Activated CD8-positive, alpha-beta T cell treated with anti-CD3 and anti-CD28 coated beads, Interleukin-2, amount 10 ng/mL, durations not matched to agents 7 days and 5 days (primary cell): ENCODE measurements at regions not wholly inside any gene's neighbourhood (a gene's known extent, or its start where the extent isn't known, plus 50 kb on each side); places are given as distances from the start of the nearest gene placed in this dataset.

Source experiments
- ATAC-seq: fragments of 150-1000 bp; cut with Tn5 transposase; one replicate; pipeline ENCODE4 v1.10.0; 2021; ENCODE audit warnings: moderate library complexity
- CTCF ChIA-PET: fragments of 350-600 bp; sonication (Branson Sonifier 250); formaldehyde crosslinking; loops from one replicate; lab custom pipeline; 2021; ENCODE audit warnings: antibody characterized with exemption; lab: Charles Lee
- POLR2A ChIA-PET: fragments of 350-600 bp; sonication (Branson Sonifier 250); formaldehyde crosslinking; loops from one replicate; lab custom pipeline; 2021; ENCODE audit warnings: antibody characterized with exemption; lab: Charles Lee
- DNase-seq: peaks from one replicate; pipeline ENCODE4 v3.0.0-alpha.2; 2020
- H3K27ac Mint-ChIP-seq: one replicate; pipeline ENCODE4 v1.8.0; 2021; ENCODE audit warnings: mild to moderate bottlenecking, mixed read lengths
- H3K27me3 Mint-ChIP-seq: one replicate; pipeline ENCODE4 v1.8.0; 2021; ENCODE audit warnings: low read depth, mixed read lengths
- H3K36me3 Mint-ChIP-seq: one replicate; pipeline ENCODE4 v1.8.0; 2021; ENCODE audit warnings: low read depth, mixed read lengths
- H3K4me1 Mint-ChIP-seq: one replicate; pipeline ENCODE4 v1.8.0; 2021; ENCODE audit warnings: low read depth, mixed read lengths
- H3K4me3 Mint-ChIP-seq: one replicate; pipeline ENCODE4 v1.8.0; 2021; ENCODE audit warnings: mild to moderate bottlenecking, mixed read lengths
- H3K9me3 Mint-ChIP-seq: one replicate; pipeline ENCODE4 v1.8.0; 2022; ENCODE audit warnings: mixed read lengths; ENCODE audit not compliant: insufficient read depth

DNA sequence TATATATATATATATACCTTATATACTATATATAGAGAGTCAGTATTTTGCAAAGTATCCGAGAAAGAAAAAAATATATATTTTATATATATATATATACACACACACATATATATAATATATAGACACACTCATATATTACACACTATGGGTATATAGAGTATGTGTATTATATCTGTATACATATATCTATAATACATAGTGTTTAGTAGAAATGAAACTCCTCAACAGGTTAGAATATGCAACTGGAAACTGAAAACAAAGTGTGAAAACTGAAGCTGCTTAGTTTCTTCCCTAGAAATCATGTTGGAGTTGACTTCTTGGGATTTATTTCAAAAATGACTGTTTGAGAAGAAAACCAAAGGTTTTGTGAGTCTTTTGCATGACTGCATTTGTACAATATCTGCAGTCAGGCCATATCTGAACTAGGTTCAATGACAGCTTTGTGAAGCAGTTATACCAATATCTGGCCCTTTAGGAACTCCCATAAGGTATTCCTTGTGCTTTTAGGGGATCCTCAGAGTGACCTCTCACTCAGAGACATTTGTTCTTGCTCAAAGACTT is 284.1 kb downstream of the CASP12 start:
- H3K36me3 Mint-ChIP-seq, result peaks cover 23% of the 10 kb centered on the region
- H3K27me3 Mint-ChIP-seq, result no peaks in the 10 kb centered on the region
- POLR2A ChIA-PET, result no interaction called here
- H3K4me3 Mint-ChIP-seq, result no peak overlapping the region
- no peak overlapping the region for H3K27ac Mint-ChIP-seq
- peaks cover 4% of the 10 kb centered on the region for H3K9me3 Mint-ChIP-seq
- ATAC-seq, result no peak
- H3K4me1 Mint-ChIP-seq, result peaks cover 17% of the 10 kb centered on the region
- CTCF ChIA-PET, result interaction anchor here (0.9 kb wide), 1 partner anchor 209 kb away, joined by 3 read pairs; no protein-coding TSS in a partner anchor
- DNase-seq, result no peak

DNA sequence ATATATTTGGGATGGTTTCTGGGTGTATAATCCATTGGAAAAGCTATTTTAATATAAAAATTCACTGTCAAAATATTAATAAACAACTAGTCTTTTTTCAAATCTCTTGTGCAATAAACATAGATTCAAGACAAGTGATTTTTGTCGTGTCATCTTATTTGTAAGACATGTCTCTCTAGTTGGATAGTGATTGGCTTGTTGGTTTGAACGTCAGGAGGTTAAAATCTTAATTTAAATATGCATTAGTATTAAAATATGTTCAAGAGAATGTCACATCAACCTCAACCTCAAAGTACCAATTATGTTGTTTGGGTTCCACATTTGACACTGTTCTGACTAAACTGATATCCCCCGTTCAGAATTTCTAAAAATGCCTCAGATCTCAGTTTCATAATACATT is 287.6 kb downstream of the CASP12 start:
- Mint-ChIP-seq H3K27me3 (no peaks in the 10 kb centered on the region), H3K4me3 (no peak overlapping the region), H3K4me1 (peaks cover 19% of the 10 kb centered on the region), H3K9me3 (peaks cover 4% of the 10 kb centered on the region), H3K27ac (no peak overlapping the region), H3K36me3 (peaks cover 8% of the 10 kb centered on the region)
- no peak for ATAC-seq
- POLR2A ChIA-PET, result no interaction called here
- CTCF ChIA-PET, result interaction anchor here (1.8 kb wide), 1 partner anchor 188 kb away, joined by 5 read pairs; no protein-coding TSS in a partner anchor
- DNase-seq, result no peak

DNA sequence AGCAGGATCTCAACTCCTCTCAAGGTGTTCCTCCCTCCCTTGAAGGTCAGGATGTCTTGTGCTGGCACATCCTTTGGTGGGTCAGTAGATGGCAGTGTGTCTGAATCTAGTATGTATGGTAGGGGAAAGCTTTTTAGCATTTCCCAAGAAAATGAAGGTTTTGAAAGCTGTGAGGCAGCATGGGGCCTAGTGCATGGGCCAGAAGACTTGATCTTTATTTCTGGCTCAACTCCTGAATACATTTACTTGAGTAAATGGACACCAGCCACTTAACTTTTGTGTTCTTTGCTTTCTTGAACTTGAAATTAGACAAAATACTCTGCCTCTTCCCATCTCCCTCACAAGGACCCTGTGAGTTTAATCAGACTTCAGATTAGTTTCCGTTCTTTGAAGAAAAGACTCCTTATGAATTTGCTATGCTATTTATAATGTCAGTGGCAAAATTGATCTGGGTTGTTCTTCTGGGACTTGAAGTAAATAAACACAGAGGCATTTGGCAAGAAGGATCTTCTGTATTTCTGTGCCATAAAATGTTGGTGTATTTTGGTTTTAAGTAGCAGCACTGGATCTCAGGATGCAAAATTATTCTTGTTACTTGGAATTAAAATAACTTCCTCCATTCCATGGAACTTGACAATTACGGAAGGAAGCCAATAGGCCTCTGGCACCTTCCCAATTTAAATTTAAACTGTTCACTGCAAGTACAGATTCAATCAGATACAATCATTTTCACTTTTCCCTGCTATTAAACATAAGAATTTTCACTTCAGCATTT is 288.8 kb downstream of the CASP12 start:
- H3K4me1 Mint-ChIP-seq, result peaks cover 16% of the 10 kb centered on the region
- no peaks in the 10 kb centered on the region for H3K27me3 Mint-ChIP-seq
- peaks cover 4% of the 10 kb centered on the region for H3K9me3 Mint-ChIP-seq
- DNase-seq, result peak; percentile 59
- POLR2A ChIA-PET, result no interaction called here
- ATAC-seq, result peak; percentile 94
- no peak overlapping the region for H3K4me3 Mint-ChIP-seq
- H3K36me3 Mint-ChIP-seq, result peaks cover 2% of the 10 kb centered on the region
- H3K27ac Mint-ChIP-seq, result peak overlapping the region; percentile 53
- CTCF ChIA-PET, result interaction anchor here (1.1 to 1.8 kb wide), 4 partner anchors 11 to 426 kb away, joined by 3 to 5 read pairs (median 4); partner anchors contain the start of gene CASP1

DNA sequence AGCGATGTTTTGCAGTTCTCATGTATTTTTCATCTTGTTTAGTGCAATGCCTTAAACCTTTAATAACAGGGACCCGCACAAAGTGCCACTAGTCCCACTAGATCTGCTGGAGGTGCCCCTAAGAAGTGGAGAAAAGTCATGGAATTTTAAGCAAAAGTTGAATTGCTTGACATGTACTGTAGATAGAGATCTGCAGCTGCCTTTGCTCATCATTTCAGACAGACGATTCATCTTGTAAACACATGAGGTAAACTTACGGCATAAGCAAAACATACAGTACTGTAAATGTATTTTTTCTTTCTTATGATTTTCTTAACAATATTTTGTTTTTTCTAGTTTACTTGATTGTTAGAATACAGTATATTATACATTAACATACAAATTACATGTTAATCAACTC is 295.6 kb downstream of the CASP12 start:
- Mint-ChIP-seq H3K4me3 (no peak overlapping the region), H3K9me3 (peaks cover 13% of the 10 kb centered on the region), H3K4me1 (no peaks in the 10 kb centered on the region), H3K36me3 (peaks cover 5% of the 10 kb centered on the region), H3K27me3 (no peaks in the 10 kb centered on the region), H3K27ac (no peak overlapping the region)
- ChIA-PET POLR2A (no interaction called here), CTCF (no interaction called here)
- no peak for ATAC-seq
- DNase-seq, result no peak

DNA sequence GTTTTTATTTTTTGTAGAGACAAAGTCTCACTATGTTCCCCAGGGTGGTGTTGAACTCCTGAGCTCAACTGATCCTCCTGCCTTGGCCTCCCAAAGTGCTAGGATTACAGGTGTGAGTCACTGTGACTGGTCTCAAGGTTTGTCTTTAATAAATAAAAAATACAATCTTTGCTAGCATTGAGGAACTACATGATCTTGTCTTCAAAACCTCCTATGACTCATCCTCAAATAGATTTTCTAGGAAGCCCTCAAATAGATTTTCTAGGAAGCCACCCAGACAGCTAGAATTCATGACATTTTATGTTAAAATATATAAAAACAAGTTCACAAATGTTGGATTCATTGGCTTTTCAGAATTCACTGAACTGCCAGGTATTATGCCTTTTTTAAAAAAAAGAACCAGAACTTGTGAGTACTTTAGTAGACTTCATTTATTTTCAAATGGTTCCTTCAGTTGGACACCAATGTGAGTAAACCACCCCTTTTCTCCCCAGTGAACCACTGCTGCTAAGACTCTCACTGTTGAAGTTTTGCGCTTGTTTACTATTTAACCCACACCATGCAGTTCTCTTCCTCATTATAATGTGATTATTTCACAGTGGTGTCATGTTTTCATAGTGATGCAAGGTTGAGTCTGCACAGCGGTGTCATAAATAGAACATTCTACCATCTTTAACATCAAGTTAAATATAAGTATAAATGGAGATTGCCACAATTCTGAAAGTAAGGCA is 303.9 kb downstream of the CASP12 start:
- ChIA-PET POLR2A (no interaction called here), CTCF (no interaction called here)
- DNase-seq, result no peak
- peak overlapping the region; percentile 59 for H3K27ac Mint-ChIP-seq
- no peaks in the 10 kb centered on the region for H3K27me3 Mint-ChIP-seq
- H3K4me1 Mint-ChIP-seq, result peaks cover 16% of the 10 kb centered on the region
- peak; percentile 53 for ATAC-seq
- H3K4me3 Mint-ChIP-seq, result no peak overlapping the region
- no peaks in the 10 kb centered on the region for H3K9me3 Mint-ChIP-seq
- peaks cover 5% of the 10 kb centered on the region for H3K36me3 Mint-ChIP-seq

DNA sequence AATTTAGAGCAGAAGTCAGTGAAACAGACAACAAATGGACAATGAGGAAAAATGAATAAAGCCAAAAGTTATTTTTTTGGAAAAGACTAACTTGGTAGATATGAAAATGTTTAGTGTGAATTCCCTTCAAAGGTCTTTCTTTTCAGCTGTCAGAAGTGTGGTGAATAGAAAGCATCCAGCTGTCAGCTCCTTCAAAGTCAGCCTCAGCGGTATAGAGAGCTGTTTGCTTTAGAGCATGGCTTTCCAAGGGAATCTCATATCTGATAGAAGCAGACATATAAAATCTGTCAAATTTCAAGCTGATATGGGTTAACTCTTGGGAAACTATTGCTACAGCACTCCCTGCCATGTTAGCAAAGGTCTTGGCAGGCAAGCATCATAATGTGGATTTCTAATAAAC is 309.3 kb downstream of the CASP12 start:
- ATAC-seq (no peak), DNase-seq (no peak)
- Mint-ChIP-seq H3K36me3 (peaks cover 2% of the 10 kb centered on the region), H3K27me3 (peaks cover 9% of the 10 kb centered on the region), H3K4me1 (peaks cover 5% of the 10 kb centered on the region), H3K4me3 (no peak overlapping the region), H3K9me3 (no peaks in the 10 kb centered on the region), H3K27ac (no peak overlapping the region)
- CTCF ChIA-PET, result no interaction called here
- POLR2A ChIA-PET, result no interaction called here

DNA sequence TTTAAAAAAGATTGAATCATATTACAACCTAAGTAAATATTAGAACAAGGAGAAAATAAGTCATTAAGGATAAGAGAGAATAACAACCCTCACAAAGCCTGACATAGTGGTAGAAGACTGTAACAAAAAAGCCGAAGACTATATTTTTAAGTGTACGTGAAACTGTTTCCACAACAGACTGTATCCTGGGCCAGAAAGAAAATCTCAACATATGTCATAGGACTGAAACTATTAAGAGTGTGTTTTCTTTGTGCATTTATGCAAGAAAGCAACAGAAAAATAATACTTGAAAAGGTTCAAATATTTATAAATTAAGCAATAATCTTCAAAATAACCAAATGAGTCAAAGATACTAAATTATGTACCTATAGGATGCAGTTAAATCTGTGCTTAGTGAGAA is 309.8 kb downstream of the CASP12 start:
- Mint-ChIP-seq H3K4me1 (no peaks in the 10 kb centered on the region), H3K27me3 (peaks cover 14% of the 10 kb centered on the region), H3K27ac (no peak overlapping the region), H3K9me3 (no peaks in the 10 kb centered on the region), H3K4me3 (no peak overlapping the region), H3K36me3 (no peaks in the 10 kb centered on the region)
- CTCF ChIA-PET, result no interaction called here
- no peak for ATAC-seq
- POLR2A ChIA-PET, result no interaction called here
- no peak for DNase-seq

DNA sequence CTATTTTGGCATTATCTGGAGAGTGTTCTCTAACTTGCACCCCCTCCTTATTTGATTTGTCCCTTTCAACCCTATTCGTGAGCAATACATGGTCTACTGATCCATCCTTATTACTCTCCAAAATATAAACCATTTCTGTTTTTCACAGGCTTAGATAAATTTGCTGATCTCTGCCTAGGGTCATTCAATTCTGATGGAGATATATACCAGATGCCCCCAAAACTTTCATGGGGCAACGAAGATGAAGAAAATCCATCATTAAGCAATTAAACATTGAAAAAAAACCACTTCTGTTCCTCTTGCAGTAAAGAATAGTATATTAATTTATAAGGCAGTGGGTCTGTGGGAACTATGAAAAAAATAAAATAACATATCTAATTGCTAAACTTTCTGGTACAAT is 313.4 kb downstream of the CASP12 start:
- Mint-ChIP-seq H3K9me3 (no peaks in the 10 kb centered on the region), H3K36me3 (no peaks in the 10 kb centered on the region), H3K27ac (no peak overlapping the region), H3K4me1 (no peaks in the 10 kb centered on the region), H3K4me3 (no peak overlapping the region), H3K27me3 (peaks cover 24% of the 10 kb centered on the region)
- DNase-seq (no peak), ATAC-seq (no peak)
- ChIA-PET POLR2A (no interaction called here), CTCF (interaction anchor here (0.5 kb wide), 1 partner anchor 14 kb away, joined by 3 read pairs; no protein-coding TSS in a partner anchor)

DNA sequence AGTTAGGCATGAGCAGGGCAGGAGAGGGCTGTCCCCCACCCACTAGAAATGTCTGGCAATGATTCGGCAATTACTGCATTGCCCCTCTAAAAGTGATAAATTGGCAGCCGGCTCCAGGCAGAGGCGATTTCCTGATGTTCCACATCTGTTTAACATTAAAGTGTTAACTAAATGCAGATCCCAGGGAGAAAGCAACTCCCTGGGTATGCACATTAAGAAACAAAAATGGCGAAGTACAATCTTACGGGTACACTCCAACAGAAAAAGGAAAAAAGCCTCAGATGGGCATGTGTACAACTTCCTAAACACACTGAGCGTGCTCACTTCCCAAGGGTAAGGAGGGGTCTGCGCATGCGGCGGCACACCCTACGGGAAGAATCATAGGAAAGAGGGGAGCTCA is 314.4 kb downstream of the CASP12 start:
- H3K9me3 Mint-ChIP-seq, result no peaks in the 10 kb centered on the region
- H3K36me3 Mint-ChIP-seq, result no peaks in the 10 kb centered on the region
- DNase-seq (no peak), ATAC-seq (no peak)
- H3K4me1 Mint-ChIP-seq, result no peaks in the 10 kb centered on the region
- no peak overlapping the region for H3K27ac Mint-ChIP-seq
- no peak overlapping the region for H3K4me3 Mint-ChIP-seq
- ChIA-PET POLR2A (no interaction called here), CTCF (no interaction called here)
- H3K27me3 Mint-ChIP-seq, result peaks cover 24% of the 10 kb centered on the region

DNA sequence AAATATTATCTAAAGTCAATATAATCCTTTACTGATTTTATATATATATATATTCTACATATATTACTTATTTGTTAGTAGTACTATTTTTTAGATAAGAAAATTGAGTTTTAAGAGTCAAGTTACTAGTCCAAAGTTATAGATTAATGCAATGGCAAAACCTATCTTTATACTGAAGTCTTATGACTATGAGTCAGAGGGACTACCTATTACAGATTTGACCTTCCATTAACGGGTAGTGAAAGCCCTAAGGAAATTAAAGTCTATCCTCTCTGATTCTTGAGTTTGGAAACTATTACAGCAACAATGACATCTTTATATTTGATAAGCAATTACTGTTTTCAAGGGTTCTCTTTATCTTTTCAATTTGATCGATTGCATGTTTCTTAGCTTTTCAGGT is 315.8 kb downstream of the CASP12 start:
- ATAC-seq (no peak), DNase-seq (no peak)
- no peaks in the 10 kb centered on the region for H3K4me1 Mint-ChIP-seq
- H3K27ac Mint-ChIP-seq, result no peak overlapping the region
- H3K36me3 Mint-ChIP-seq, result no peaks in the 10 kb centered on the region
- CTCF ChIA-PET, result no interaction called here
- peaks cover 24% of the 10 kb centered on the region for H3K27me3 Mint-ChIP-seq
- no peaks in the 10 kb centered on the region for H3K9me3 Mint-ChIP-seq
- no peak overlapping the region for H3K4me3 Mint-ChIP-seq
- POLR2A ChIA-PET, result no interaction called here

DNA sequence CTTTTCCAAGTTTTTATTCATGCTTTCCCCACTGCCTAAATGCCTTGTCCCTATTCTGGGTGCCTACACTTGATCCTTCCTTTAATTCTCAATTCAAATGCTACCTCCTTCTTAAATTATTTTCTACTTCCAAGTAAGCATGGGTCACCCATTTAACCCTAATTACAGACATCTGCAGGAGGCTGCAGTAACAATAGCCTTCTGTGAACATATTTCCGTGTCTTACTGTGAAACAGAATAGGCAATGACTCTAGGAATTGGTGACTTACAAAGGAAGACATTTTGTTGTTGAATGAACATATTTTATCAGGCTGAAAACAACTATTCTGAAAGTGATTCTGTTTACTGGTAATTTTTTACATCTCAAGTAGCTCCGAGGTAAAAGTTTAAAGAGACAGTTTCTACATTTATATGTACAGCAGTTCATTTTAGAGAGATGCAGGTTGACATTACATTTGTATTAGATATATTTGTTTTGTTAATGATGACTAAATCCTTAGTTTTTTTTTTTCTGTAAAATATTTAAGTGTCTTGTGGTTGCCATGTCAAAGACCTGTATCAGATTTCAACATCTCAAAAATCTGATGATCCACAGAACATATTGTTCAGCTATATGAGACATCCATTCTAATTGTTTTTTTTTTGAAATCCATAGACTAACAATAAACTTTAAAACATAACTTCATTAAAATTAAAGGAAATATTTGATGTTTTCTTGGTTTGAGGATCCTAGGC is 316.8 kb downstream of the CASP12 start:
- Mint-ChIP-seq H3K4me3 (no peak overlapping the region), H3K27me3 (peaks cover 24% of the 10 kb centered on the region), H3K36me3 (no peaks in the 10 kb centered on the region), H3K4me1 (no peaks in the 10 kb centered on the region), H3K9me3 (no peaks in the 10 kb centered on the region), H3K27ac (no peak overlapping the region)
- ChIA-PET POLR2A (no interaction called here), CTCF (no interaction called here)
- no peak for DNase-seq
- ATAC-seq, result no peak
